NCI-H82 treated with DMSO at 0.1 percent for 48 hours (cell line): ENCODE measurements at regions not wholly inside any gene's neighbourhood (a gene's known extent, or its start where the extent isn't known, plus 50 kb on each side); places are given as distances from the start of the nearest gene placed in this dataset.

ENCODE experiments used
- DNase-seq: peaks from one replicate; lab custom pipeline; 2025; ENCODE audit not compliant: unreplicated experiment; lab: John Stamatoyannopoulos, UW

DNA sequence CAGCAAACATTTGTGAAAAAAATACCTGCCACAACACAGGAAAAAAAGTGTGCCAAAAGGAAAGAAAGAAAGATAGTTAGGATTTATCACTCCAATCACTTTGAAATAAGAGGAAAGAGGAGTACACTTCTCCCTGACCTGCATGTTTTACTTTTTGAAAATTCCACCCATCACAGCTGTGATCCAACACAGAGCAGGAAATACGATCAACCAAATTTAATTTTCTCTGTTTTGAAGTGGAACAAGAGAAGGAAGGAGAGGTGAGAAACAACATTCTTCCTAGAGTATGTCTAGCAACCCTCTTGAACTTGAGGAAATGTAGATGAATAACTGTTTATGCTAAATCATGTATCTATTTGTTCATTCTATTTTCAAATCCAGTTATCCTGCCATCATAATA is 284.7 kb upstream of the SYT1 start:
- no peak for DNase-seq

DNA sequence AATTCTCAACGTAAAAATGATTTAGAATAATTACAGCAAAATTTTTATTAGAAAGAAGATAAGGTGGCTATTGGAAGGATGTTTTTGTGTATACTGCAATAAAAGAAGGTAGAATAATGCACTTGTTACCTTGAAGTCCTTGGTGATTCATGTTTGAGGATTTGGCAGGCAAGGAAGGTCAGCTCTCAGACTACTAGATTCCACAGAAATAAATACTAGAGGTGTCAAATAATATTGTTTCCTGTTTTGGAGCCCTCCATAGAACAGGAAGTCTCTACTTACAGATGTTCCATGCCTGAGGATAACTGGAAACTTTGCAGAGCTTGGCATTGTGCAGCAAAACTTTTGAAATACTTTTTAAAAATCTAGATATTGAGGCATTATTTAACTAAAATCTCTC is 284.3 kb upstream of the SYT1 start:
- no peak for DNase-seq

DNA sequence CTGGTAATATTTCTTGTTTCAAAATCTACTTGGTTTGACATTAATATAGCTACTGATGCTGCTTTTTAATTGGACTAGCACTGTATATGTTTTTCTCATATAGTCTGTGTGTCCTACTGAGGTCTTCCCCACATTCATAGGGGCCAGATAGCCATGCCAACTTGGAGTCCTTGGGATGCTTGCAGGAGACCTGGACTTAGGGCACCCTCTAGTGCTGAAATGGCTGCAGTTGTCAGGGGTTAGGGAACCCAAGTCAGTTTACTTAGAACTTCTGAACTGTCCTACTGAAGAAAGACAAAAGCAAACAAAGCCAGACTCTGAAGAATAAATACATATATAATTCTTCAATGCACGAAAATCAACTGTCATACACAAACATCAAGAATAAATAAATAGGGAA is 279.9 kb upstream of the SYT1 start:
- no peak for DNase-seq

DNA sequence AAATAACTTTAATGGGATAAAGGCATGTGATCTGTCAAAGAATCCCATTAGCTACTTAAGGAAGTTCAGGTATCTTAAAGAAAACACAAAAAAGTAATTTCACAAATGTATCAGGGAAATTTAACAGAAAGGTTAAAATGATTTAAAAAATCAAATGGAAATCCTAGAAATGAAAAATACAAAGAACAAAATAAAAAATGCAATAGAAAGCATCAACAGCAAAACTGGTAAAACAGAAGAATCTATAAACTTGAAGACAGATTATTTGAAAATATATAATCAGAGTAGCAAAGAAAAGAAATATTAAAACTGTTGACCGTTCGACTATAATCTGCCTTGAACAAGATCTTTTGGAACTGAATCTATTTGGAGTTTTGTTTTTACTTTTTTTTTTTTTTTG is 279.4 kb upstream of the SYT1 start:
- DNase-seq: no peak

DNA sequence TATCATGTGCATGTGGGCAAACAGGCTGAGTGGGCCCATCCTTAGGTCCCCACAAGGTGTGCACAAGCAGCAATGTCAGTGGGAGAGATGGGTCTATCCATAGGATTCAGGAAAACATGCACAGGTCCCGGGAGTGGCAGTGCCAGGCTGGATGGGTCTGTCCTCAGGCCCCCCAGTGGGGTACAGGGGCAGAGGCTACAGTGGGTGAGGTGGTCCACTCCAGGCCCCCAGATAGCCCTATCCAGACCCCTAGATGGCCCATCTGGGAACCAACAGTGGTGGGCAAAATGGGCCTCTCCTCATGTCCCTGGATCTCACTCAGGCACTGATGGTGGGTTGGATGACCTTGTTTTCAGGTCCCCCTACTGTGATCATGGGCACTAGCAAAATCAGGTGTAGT is 277.8 kb upstream of the SYT1 start:
- DNase-seq: no peak

DNA sequence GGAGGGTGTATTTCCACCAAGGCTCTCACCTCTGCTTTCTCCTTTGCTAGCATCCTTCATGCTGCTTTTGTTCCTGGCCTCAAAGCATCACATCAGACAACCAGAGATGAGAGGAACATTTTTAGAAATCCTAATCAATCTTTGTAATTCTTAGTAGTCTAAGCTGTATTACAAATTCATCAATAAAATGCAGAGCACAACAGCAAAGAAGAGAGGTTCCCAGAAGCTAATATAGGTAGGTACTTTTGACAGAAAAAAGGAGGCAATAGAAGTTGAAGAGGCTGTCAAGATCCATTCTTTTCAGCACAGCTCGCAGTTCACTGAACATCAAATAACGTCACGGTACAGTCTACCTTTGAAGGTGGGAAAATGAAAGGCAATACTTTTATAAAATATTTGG is 265.2 kb upstream of the SYT1 start:
- DNase-seq: no peak

DNA sequence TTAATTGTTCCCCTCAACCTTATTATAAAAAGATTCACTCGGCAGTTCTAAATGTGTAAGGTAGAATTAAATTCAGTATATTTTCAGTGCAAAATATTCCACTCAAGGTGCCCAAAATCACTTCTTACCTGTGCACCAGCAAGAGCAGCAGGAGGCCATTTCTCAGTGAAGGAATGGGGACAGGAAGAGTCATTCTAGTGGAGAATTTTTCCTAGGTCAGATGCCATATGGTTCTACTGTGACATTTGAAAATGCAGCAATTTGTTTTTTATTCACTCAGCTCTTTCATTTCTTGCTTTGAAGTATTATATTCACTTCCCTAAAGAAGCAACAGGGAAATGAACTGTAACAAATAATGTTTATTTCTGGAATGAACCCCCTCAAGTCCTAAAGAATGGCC is 264.0 kb upstream of the SYT1 start:
- no peak for DNase-seq

DNA sequence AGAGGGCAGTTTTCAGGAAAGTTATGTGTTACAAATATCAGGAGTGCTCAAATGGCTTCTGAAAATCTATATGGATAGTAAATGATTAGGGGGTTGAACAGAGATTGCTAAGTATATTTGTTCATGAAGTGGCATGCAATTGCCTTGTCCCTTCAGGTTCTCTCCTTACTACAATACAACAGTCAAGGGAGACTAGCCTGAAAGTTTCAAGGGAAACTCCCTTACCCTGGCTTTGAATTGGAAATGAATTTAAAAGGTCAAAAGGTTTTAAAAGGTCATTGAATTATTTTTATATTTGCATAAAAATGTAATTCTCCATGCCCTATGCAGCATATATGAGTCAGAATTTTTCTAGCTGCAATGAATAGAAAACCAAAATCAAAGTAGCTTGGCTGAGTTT is 253.1 kb upstream of the SYT1 start:
- no peak for DNase-seq

DNA sequence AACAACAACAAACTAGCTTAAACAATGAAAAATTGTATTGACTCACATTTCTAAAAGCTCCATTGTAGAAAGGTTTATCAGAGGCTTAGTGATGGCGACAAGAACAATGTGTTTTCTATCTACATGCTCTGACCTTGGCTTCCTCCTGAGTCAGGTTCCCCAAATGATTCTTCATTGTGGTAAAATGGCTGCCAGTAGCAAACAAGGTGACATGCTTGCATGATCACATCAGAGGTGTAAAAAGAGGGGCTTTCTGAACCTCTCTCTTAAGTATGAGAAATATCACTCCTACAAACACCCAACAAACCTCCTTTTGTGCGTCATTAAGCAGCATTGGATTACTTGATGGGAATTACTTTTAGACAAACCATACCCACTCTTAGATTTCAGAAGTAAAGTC is 252.4 kb upstream of the SYT1 start:
- DNase-seq: no peak

DNA sequence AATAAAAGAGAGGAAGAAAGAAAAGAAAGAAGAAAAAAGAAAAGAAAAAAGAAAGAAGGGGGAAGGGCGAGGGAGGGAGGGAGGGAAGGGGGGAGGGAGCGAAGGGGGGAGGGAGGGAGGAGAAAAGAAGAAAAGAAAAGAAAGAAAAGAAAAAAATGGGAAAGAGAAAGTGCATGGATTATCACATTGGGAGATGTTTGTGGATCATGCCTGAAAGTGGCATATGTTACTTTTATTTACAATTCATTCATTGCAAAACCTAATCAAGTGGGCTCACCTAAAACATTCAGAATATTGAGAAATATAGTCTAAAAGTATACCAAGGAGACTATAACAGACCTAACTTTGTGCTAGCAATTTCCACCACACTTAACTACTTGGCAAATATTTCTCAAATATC is 246.9 kb upstream of the SYT1 start:
- no peak for DNase-seq

DNA sequence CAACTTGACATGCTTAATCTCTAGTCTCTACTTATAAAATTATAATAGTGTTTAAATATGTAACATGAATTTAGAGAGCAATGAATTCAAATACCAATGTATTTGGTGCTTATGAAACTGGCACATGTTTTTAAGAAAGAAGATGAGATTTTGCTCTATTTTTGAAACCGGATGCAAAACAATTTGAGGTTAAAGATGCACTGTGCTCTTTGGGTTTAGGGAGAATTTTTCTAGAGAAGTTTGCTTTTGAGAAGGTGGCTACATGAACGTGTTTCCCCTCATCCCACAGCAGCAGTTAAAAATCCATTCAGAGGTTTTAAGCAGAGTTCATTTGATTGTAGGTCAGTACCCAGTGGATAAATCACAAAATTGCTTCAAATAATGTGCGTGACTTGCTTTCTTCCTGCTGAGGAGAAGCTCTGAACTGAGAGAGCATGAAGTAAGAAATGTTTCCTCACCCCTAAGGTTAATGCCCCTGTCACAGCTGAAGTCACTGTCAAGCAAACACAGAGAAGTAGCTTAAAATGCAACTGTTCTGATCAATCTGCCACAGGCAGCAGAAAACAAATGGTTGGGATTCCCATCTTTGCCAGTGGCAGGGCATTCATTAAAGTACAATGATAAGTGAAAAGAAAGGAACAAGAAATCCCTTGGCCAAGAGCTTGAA is 241.9 kb upstream of the SYT1 start:
- no peak for DNase-seq

DNA sequence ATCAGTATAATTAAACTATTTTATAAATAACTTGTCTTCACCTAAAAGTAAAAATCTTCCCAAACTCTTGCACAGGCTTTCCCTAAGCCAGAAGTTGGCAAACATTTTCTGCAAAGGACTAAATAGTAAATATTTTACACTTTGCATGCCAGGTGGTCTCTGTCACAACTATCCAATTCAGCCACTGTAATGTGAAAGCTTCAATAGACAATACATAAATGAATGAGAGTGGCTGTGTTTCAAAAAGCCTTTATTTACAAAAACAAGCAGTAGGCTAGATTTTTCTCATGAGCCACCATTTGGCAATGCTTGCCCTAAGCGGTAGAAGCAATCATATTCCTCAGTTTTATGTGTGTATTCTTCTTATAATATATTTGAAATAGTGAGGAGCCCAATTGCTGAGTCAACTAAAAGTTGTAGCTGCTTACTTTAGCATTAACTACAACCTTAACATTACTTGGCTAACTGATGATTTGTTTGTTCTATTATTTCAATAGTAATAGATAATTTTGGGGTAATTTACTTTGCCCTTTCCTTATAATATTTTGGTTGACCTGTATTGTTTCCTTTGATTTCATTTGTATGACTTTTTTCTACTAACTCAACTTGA is 236.0 kb upstream of the SYT1 start:
- DNase-seq: no peak

DNA sequence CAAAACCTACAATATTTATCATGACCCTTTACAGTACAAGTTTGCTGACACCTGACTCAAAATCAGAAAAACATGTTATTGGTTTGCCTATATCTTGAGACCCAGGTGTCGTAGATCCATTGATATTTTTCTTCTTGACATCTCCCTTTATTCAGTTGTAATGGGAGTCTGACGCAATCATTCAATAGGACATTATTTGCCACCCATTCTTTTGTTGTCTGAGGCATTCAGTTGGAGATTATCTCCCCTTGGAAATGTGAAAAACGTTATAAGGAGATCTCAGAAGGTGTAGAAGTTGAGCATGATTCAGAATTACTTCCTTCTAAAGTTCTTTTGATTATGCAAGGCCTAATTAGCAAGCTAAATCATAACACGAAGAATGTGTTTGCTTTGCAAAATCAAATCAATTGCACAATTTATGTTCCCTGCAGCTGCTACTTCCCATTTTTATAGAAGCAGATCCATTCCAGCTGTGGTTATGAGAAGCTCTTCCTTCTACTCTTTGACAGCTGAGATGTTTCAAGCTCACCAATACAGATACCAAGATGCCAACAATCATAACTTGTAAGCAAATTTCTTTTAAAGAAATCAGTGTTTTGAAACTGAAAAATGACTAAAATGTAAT is 228.2 kb upstream of the SYT1 start:
- DNase-seq: no peak

DNA sequence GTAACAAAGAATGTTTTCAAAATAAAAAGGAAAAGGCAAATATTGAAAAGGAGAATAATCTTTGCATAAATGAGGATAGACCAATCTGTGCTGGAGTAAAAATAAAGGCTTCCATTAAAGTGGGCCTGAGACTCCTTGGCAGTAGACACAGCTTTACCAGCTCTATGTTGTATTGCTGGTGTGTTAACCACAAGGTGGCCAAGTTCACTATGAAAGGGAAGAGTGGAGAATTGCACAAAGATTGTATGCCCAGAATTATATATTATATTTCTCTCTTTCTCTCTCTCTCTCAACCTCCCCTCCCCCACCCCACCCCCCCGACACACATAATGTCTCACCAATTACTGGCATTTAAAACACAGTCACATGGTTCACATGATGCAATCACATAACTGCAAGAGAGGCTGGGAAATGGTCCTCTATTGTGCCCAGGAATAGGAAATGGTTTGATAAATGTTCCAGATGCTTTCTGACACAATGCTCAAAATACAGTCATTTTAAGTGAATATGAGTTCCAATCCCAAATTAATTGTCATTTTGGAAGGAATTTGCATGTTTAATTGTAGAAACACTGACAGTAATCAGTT is 222.6 kb upstream of the SYT1 start:
- no peak for DNase-seq

DNA sequence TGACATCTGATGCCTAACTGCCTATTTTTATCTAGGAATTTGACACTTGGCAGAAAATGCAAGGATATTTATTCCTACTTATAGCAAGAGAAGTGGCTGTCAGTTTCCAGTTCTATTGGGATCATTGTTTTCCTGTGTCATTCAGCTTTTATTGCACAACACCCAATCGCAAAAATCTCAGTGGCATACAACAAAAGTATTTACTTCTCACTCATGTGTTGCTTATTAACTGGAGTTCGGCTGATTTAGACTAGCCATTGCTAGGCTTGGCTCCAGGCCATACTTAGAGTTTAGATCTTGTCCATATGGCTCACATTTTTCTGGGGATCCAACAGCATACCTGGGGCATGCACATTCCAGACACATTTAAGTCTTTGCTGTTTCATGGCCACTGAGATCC is 218.6 kb upstream of the SYT1 start:
- DNase-seq: no peak

DNA sequence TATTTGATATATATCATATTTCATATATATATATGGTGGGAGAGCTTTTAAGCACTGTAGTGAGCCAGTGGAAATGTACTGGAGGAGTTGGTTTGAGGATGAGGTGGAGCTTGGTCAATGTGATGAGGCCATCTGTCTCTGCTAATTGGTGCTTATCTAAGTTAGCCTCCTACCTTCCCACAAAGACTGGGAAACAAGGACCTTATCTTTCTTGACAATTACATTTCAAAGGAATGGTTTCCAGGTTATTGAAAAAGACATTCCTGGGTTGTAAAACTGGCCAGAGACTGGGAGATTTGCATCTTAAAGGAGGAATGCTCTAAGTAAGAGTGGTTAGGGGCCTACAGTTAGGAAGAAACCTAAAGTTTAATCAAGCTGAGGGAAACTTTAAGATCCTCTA is 212.8 kb upstream of the SYT1 start:
- no peak for DNase-seq

DNA sequence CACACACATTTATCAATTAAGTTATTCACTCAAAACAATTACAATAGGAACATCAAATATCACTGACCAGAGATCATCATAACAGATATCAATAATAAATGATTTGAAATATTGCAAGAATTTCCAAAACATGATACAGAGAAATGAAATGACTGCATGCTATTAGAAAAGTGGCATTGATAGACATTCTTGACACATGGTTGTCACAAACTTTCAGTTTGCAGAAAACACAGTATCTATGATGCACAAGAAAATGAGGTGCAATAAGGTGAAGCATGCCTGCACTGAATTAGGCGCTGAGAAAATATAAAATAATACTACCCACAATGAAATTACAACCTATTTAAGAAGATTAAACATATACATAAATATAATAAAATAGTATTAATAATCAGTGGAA is 198.0 kb upstream of the SYT1 start:
- no peak for DNase-seq

DNA sequence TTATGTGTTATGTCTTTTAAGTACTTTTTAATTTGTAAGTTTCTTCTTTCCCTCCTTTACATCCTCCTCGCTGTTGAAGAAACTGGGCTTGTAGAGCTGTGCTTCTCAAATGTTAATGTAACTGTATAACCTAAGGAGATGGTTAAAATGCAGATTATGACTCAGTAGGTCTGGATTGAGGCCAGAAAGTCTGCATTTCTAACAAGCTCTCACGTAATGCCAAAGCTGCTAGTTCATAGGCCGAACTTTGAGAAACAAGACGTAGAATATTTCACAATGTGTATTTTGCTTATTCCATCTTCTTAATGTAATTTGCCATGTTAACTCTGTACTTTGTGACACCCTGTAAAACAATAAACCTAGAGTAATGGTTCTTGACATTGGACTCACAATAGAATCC is 193.3 kb upstream of the SYT1 start:
- no peak for DNase-seq

DNA sequence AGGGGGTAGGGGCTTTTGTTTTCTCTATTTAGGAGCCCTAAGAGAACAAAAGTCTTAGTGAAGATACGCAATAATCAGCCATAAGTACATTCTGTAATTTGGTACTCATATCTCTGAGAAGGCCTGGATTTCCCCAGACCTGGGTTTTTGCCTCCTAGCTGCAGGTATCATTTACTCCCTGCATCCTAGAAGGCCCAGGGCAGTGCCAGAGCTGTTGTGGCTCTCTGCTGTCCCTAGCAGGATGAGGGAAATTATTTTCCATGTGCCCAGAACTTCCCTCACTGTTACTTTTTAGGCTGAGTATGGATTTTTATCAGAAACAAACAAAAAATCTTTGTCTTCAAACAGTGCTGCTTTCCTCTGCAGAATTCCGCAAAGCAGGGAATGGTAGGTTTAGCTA is 192.5 kb upstream of the SYT1 start:
- DNase-seq: no peak

DNA sequence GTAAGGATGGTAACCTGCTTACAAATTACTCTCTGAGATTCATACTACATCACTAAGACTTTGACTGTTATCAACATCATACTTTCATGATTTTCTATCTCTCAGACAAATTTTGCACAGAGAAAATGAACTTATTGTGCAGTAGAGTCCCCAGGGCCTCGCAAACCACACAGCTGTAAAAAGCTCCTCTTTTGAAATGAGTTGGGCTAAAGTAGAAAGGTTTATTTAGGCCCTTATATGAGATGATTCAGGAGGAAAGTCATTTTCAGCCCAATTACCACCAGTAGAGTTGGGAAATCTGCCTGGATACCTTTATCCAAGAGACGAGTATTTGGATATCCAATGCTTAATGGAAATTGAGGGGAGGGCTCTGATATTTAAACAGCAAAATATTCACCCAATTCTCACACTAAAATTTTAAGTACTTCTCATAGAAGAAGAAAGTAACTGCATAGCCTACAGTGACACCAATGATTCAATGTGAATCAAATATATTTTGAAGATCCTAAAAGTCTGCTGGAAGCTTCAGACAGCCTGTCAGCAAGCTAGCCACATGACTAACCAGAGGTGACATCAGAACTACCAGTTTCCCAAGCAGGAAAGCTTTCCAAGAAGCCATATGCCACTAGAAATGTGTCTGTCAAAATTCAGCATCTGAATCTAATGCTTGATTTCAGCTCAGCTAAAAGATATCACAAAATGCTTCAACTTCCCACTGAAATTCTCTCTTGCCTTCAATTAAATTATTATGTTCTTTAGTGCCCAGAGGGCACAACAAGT is 190.1 kb upstream of the SYT1 start:
- DNase-seq: no peak

DNA sequence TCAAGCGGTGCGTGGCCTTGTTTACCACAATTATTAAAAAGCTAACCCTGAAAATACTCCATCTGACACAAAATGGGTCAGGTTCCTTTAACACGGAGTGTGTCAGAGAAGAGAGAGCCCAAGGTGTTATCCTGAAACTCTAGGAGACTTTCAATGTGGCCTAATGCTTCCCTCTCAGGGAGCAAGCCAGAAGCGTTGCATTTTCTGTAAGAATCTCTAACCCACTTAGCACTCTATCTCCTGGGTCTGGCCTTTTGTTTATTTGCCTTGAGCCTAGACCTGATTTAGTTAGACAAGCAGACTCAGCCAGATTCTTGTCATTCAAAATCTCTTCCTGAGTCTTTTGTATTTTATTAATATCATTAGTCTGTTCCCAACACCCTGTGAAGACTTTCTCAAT is 184.0 kb upstream of the SYT1 start:
- DNase-seq: no peak

DNA sequence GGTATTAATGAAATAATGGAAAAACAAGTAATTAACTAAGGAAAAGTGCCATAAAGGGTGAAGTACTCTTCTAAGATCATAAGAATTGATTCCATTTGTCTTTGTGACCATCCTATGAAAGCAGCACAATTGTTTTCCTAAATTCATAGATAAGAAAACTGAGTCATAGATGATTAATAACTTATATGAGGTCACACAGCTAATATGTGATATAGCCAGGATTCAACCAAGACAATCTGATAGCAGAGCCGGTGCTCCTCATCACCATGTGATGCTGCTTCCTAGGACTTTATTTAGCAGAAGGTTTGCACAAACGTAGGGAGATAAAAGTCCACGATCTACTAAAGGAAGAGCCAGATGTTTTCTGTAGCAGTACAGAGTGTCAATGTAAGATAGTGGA is 181.5 kb upstream of the SYT1 start:
- DNase-seq: no peak
